ENCODE measurements at regions not wholly inside any gene's neighbourhood (a gene's known extent, or its start where the extent isn't known, plus 50 kb on each side); places are given as distances from the start of the nearest gene placed in this dataset.

- TF ChIP-seq, protein P1, sequence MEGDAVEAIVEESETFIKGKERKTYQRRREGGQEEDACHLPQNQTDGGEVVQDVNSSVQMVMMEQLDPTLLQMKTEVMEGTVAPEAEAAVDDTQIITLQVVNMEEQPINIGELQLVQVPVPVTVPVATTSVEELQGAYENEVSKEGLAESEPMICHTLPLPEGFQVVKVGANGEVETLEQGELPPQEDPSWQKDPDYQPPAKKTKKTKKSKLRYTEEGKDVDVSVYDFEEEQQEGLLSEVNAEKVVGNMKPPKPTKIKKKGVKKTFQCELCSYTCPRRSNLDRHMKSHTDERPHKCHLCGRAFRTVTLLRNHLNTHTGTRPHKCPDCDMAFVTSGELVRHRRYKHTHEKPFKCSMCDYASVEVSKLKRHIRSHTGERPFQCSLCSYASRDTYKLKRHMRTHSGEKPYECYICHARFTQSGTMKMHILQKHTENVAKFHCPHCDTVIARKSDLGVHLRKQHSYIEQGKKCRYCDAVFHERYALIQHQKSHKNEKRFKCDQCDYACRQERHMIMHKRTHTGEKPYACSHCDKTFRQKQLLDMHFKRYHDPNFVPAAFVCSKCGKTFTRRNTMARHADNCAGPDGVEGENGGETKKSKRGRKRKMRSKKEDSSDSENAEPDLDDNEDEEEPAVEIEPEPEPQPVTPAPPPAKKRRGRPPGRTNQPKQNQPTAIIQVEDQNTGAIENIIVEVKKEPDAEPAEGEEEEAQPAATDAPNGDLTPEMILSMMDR (IDR thresholded peaks at IDR 0.05; ENCODE audit: low read depth, low read length) = no peak
- no peak for TF ChIP-seq EZH2phosphoT487 (IDR thresholded peaks at IDR 0.05; ENCODE audit: low read depth)
Observed at GRCh38 chr9:7226007-7226640, 468.4 kb downstream of the KDM4C start.

All from OCI-LY3 (cell line).